ENCODE measurements at regions not wholly inside any gene's neighbourhood (a gene's known extent, or its start where the extent isn't known, plus 50 kb on each side); places are given as distances from the start of the nearest gene placed in this dataset.

- ChIA-PET POLR2A (no interaction called here), CTCF (no interaction called here)
- no peak for DNase-seq
- Mint-ChIP-seq H3K4me1 (ENCODE audit: low read depth, unreplicated experiment) (no peaks in the 10 kb centered on the region), H3K9me3 (ENCODE audit: unreplicated experiment) (peaks cover 32% of the 10 kb centered on the region), H3K27ac (ENCODE audit: unreplicated experiment) (no peak overlapping the region), H3K4me3 (ENCODE audit: unreplicated experiment) (no peak overlapping the region), H3K36me3 (ENCODE audit: insufficient read depth, unreplicated experiment) (peaks cover 9% of the 10 kb centered on the region), H3K27me3 (ENCODE audit: insufficient read depth, unreplicated experiment) (no peaks in the 10 kb centered on the region)
- TF ChIP-seq, protein P1, sequence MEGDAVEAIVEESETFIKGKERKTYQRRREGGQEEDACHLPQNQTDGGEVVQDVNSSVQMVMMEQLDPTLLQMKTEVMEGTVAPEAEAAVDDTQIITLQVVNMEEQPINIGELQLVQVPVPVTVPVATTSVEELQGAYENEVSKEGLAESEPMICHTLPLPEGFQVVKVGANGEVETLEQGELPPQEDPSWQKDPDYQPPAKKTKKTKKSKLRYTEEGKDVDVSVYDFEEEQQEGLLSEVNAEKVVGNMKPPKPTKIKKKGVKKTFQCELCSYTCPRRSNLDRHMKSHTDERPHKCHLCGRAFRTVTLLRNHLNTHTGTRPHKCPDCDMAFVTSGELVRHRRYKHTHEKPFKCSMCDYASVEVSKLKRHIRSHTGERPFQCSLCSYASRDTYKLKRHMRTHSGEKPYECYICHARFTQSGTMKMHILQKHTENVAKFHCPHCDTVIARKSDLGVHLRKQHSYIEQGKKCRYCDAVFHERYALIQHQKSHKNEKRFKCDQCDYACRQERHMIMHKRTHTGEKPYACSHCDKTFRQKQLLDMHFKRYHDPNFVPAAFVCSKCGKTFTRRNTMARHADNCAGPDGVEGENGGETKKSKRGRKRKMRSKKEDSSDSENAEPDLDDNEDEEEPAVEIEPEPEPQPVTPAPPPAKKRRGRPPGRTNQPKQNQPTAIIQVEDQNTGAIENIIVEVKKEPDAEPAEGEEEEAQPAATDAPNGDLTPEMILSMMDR (IDR thresholded peaks at IDR 0.05; ENCODE audit: insufficient read depth in 1 of 2, low read depth in 1 of 2, low read length in 1 of 2, severe bottlenecking in 1 of 2, unreplicated experiment in 1 of 2), result no peak
- no TSS peak for BruUV-seq (replicated peaks)
- Histone ChIP-seq H3K27me3 (replicated peaks; ENCODE audit: control insufficient read depth, insufficient read depth, low read length) (no peaks in the 10 kb centered on the region), H3K4me1 (no peaks in the 10 kb centered on the region), H3K4me3 (ENCODE audit: low read depth, low read length) (no peak overlapping the region), H3K9me3 (no peaks in the 10 kb centered on the region; the same call in 1 of the 2 replicates), H3K36me3 (ENCODE audit: control insufficient read depth, insufficient read depth, low read length) (no peaks in the 10 kb centered on the region)
- intact Hi-C loops (cut with micrococcal nuclease; ENCODE audit: unreplicated experiment), result no loop called here
Observed at GRCh38 chr10:124227988-124228387, 134.6 kb upstream of the CHST15 start.

DNA sequence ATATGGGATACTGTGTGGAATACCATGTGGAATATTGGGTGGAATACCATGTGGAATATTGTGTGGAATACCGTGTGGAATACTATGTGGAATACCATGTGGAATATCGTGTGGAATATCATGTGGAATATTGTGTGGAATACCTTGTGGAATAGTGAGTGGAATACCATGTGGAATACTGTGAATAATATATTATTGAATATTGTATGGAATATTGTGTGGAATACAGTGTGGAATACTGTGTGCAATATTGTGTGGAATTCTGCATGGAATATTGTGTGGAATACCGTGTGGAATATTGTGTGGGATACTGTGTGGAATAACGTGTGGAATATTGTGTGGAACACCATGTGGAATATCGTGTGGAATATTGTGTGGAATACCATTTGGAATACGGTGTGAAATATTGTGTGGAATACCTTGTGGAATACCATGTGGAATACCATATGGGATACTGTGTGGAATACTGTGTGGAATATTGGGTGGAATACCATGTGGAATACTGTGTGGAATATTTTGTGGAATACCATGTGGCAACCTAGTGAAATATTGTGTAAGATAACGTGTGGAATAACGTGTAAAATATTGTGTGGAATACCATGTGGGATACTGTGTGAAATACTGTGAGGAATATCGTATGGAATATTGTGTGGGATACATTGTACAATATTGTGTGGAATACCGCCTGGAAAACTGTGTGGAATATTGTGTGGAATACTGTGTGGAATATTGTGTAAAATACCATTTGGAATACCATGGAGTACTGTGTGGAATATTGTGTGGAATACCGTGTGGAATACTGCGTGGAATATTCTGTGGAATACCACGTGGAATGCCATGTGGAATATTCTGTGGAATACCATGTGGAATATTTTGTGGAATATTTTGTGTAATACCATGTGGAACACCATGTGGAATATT is 133.9 kb upstream of the CHST15 start:
- H3K4me1 ChIP-seq, result no peaks in the 10 kb centered on the region
- TF ChIP-seq, protein P1 (IDR thresholded peaks at IDR 0.05; ENCODE audit: insufficient read depth in 1 of 2, low read depth in 1 of 2, low read length in 1 of 2, severe bottlenecking in 1 of 2, unreplicated experiment in 1 of 2), result no peak
- Mint-ChIP-seq H3K4me1 (ENCODE audit: low read depth, unreplicated experiment) (no peaks in the 10 kb centered on the region), H3K27ac (ENCODE audit: unreplicated experiment) (no peak overlapping the region), H3K4me3 (ENCODE audit: unreplicated experiment) (no peak overlapping the region), H3K36me3 (ENCODE audit: insufficient read depth, unreplicated experiment) (peaks cover 9% of the 10 kb centered on the region), H3K27me3 (ENCODE audit: insufficient read depth, unreplicated experiment) (peaks cover under 1% of the 10 kb centered on the region), H3K9me3 (ENCODE audit: unreplicated experiment) (peaks cover 32% of the 10 kb centered on the region)
- BruUV-seq (replicated peaks), result no TSS peak
- CTCF ChIA-PET, result no interaction called here
- H3K36me3 ChIP-seq (ENCODE audit: control insufficient read depth, insufficient read depth, low read length), result no peaks in the 10 kb centered on the region
- no peak overlapping the region for H3K4me3 ChIP-seq (ENCODE audit: low read depth, low read length)
- POLR2A ChIA-PET, result no interaction called here
- intact Hi-C loops (cut with micrococcal nuclease; ENCODE audit: unreplicated experiment), result no loop called here
- no peak for DNase-seq
- H3K27me3 ChIP-seq (replicated peaks; ENCODE audit: control insufficient read depth, insufficient read depth, low read length), result no peaks in the 10 kb centered on the region
- H3K9me3 ChIP-seq, result no peaks in the 10 kb centered on the region; the same call in 1 of the 2 replicates

DNA sequence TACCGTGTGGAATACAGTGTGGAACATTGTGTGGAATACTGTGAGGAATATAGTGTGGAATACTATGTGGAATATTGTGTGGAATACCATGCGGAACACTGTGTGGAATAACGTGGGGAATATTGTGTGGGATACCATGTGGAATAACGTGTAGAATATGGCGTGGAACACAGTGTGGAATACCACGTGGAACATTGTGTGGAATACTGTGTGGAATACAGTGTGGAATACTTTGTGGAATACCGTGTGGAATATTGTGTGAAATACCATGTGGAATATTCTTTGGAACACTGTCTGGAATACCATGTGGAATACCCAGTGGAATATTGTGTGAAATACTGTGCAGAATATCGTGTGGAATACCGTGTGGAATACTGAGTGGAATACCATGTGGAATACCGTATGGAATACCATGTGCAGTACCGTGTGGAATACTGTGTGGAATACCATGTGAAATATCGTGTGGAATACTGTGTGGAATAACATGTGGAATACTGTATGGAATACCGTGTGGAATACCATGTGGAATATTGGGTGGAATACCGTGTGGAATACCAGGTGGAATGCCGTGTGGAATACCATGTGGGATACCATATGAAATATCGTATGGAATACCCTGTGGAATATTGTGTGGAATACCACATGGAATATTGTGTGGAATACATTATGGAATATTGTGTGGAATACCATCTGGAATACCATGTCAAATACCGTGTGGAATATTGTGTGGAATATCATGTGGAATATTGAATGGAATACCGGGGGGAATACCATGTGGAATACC is 133.1 kb upstream of the CHST15 start:
- BruUV-seq (replicated peaks), result no TSS peak
- peaks cover 4% of the 10 kb centered on the region for H3K27me3 Mint-ChIP-seq (ENCODE audit: insufficient read depth, unreplicated experiment)
- H3K36me3 Mint-ChIP-seq (ENCODE audit: insufficient read depth, unreplicated experiment), result peaks cover 5% of the 10 kb centered on the region
- H3K4me3 ChIP-seq (ENCODE audit: low read depth, low read length), result no peak overlapping the region
- H3K36me3 ChIP-seq (ENCODE audit: control insufficient read depth, insufficient read depth, low read length), result no peaks in the 10 kb centered on the region
- no peak for DNase-seq
- H3K4me1 Mint-ChIP-seq (ENCODE audit: low read depth, unreplicated experiment), result no peaks in the 10 kb centered on the region
- H3K27ac Mint-ChIP-seq (ENCODE audit: unreplicated experiment), result no peak overlapping the region
- no peak overlapping the region for H3K4me3 Mint-ChIP-seq (ENCODE audit: unreplicated experiment)
- ChIA-PET CTCF (no interaction called here), POLR2A (no interaction called here)
- intact Hi-C loops (cut with micrococcal nuclease; ENCODE audit: unreplicated experiment), result no loop called here
- H3K9me3 Mint-ChIP-seq (ENCODE audit: unreplicated experiment), result peaks cover 32% of the 10 kb centered on the region
- no peaks in the 10 kb centered on the region; the same call in 1 of the 2 replicates for H3K9me3 ChIP-seq
- TF ChIP-seq, protein P1 (IDR thresholded peaks at IDR 0.05; ENCODE audit: insufficient read depth in 1 of 2, low read depth in 1 of 2, low read length in 1 of 2, severe bottlenecking in 1 of 2, unreplicated experiment in 1 of 2), result no peak
- no peaks in the 10 kb centered on the region for H3K4me1 ChIP-seq
- no peaks in the 10 kb centered on the region for H3K27me3 ChIP-seq (replicated peaks; ENCODE audit: control insufficient read depth, insufficient read depth, low read length)
